Uterus (tissue), 3 donors: ENCODE measurements at regions not wholly inside any gene's neighbourhood (a gene's known extent, or its start where the extent isn't known, plus 50 kb on each side); places are given as distances from the start of the nearest gene placed in this dataset.
"Not testable (repeated sequence)": the region's sequence is repeated elsewhere in the genome, so short reads cannot be mapped to it uniquely, and the experiment has no call there.

Experiments
- DNase-seq, 2 donors: peaks; one replicate each; pipeline ENCODE4 v3.0.0-alpha.2; 2019 to 2020
- H3K27ac ChIP-seq, 2 donors: fragments of 200-600 bp; sonication (generic); 1 replicate in 1 of 2; 2 replicates in 1 of 2; pipeline ENCODE4 v1.5.1; 2016 to 2018
- H3K27me3 ChIP-seq, 2 donors: fragments of 200-600 bp; sonication (generic); one replicate each; pipeline ENCODE4 v1.5.1; 2018 to 2019; ENCODE audit warnings: control low read depth in 1 of 2
- H3K36me3 ChIP-seq, 2 donors: fragments of 200-600 bp; sonication (generic); one replicate each; pipeline ENCODE4 v1.5.1; 2019; ENCODE audit warnings: control low read depth in 1 of 2
- H3K4me1 ChIP-seq, 2 donors: fragments of 200-600 bp; sonication (generic); one replicate each; pipeline ENCODE4 v1.5.1; 2018 to 2019; ENCODE audit warnings: control low read depth in 1 of 2
- H3K4me3 ChIP-seq, 2 donors: fragments of 200-600 bp; sonication (generic); 1 replicate in 1 of 2; 2 replicates in 1 of 2; pipeline ENCODE4 v1.5.1; 2018 to 2019; ENCODE audit warnings: mild to moderate bottlenecking in 1 of 2
- H3K9me3 ChIP-seq, 2 donors: fragments of 200-600 bp; sonication (generic); one replicate each; pipeline ENCODE4 v1.5.1; 2019; ENCODE audit warnings: control low read depth in 1 of 2
- CTCF ChIP-seq, 4 experiments: fragments of 200-600 bp in 2 of 4; fragments of 450-650 bp in 2 of 4; sonication (generic) in 2 of 4; IDR thresholded peaks; one replicate each; pipeline ENCODE4 v1.5.1; 2016 to 2019; ENCODE audit warnings: antibody characterized with exemption in 4 of 4, mild to moderate bottlenecking in 2 of 4, moderate library complexity in 1 of 4
- POLR2A ChIP-seq, 2 donors: fragments of 450-650 bp; IDR thresholded peaks; one replicate each; pipeline ENCODE4 v1.6.1; 2016; ENCODE audit warnings: antibody characterized with exemption in 2 of 2, mild to moderate bottlenecking in 1 of 2, moderate library complexity in 1 of 2
- intact Hi-C: fragments of 100-400 bp; cut with DNase I; formaldehyde crosslinking; loops from one replicate; pipeline ENCODE4 v1.15.1; 2023; ENCODE audit warnings: low total_unique reads
- donor health status: DM: yes; HTN: yes; CAD: no.

GRCh38 chr6:28607990-28608389, 82.3 kb downstream of the GPX5 start:
- no peak for TF ChIP-seq CTCF (IDR thresholded peaks at IDR 0.05)
- TF ChIP-seq POLR2A (IDR thresholded peaks at IDR 0.05) = no peak
- no peaks in the 10 kb centered on the region for H3K4me1 ChIP-seq
- no peaks in the 10 kb centered on the region for H3K36me3 ChIP-seq
- no peaks in the 10 kb centered on the region for H3K9me3 ChIP-seq
- H3K27ac ChIP-seq = no peak overlapping the region
- no peak overlapping the region for H3K4me3 ChIP-seq
- H3K27me3 ChIP-seq = peaks cover 0 to 19% of the 10 kb centered on the region in 2 donors
- intact Hi-C loops = no loop called here
- no peak for DNase-seq

GRCh38 chr6:28609672-28610071, 84.0 kb downstream of the GPX5 start:
- no peak for DNase-seq
- intact Hi-C loops = no loop called here
- no peaks in the 10 kb centered on the region for H3K36me3 ChIP-seq
- no peak overlapping the region for H3K27ac ChIP-seq
- H3K4me1 ChIP-seq = no peaks in the 10 kb centered on the region
- no peak overlapping the region for H3K4me3 ChIP-seq
- peaks cover 0 to 19% of the 10 kb centered on the region in 2 donors for H3K27me3 ChIP-seq
- H3K9me3 ChIP-seq = no peaks in the 10 kb centered on the region
- TF ChIP-seq CTCF (IDR thresholded peaks at IDR 0.05) (no peak), POLR2A (IDR thresholded peaks at IDR 0.05) (no peak)

GRCh38 chr6:28615616-28615954, 89.9 kb downstream of the GPX5 start:
- no peak overlapping the region for H3K4me3 ChIP-seq
- intact Hi-C loops = no loop called here
- H3K27me3 ChIP-seq = peaks cover 0 to 15% of the 10 kb centered on the region in 2 donors
- DNase-seq = no peak
- no peaks in the 10 kb centered on the region for H3K9me3 ChIP-seq
- no peaks in the 10 kb centered on the region for H3K36me3 ChIP-seq
- no peak for TF ChIP-seq CTCF (IDR thresholded peaks at IDR 0.05)
- H3K4me1 ChIP-seq = no peaks in the 10 kb centered on the region
- no peak overlapping the region for H3K27ac ChIP-seq

DNA sequence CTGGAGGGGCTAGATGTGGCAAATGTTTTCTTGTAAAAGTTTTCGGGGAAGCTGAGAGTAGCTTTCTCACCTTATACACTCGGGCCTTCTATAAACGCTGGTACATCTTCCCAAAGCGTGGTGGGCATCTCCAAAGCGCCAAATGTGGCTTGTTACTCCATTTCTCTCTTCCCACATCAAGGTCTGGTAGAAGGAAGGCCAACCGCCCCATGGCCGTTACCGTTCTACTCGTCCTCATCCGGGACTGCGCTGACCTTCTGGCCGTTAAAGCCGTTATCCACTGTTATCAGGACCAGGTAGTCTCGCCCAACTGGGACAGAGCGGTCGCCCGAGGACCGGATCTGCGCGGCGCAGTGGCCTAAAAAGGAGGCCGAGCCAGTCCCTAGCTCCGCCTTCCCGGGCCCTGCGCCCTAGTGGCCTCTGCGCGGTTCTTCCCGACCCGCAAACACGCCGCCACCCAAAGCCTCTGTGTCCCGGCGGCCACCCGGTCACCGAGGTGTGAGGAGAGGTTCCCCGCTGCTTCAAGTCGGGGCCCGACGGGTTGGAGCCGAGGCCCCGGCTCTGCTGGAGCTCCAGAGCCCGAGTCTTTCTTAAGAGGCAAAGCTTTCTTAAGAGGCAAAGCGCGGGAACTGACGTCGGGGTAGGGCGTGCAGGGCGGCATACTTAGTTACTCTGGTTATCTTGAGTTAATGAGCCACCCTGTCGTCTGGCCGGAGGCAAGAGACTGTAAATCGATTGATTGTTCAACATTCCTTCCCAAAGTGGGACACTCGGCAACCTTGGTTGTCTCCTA, 90.5 kb downstream of the GPX5 start:
- no peak for TF ChIP-seq CTCF (IDR thresholded peaks at IDR 0.05)
- TF ChIP-seq POLR2A (IDR thresholded peaks at IDR 0.05) = no peak
- intact Hi-C loops = no loop called here
- DNase-seq = no peak
- Histone ChIP-seq H3K27ac (no peak overlapping the region), H3K27me3 (peaks cover 0 to 15% of the 10 kb centered on the region in 2 donors), H3K4me3 (no peak overlapping the region), H3K36me3 (no peaks in the 10 kb centered on the region), H3K4me1 (no peaks in the 10 kb centered on the region), H3K9me3 (no peaks in the 10 kb centered on the region)

DNA sequence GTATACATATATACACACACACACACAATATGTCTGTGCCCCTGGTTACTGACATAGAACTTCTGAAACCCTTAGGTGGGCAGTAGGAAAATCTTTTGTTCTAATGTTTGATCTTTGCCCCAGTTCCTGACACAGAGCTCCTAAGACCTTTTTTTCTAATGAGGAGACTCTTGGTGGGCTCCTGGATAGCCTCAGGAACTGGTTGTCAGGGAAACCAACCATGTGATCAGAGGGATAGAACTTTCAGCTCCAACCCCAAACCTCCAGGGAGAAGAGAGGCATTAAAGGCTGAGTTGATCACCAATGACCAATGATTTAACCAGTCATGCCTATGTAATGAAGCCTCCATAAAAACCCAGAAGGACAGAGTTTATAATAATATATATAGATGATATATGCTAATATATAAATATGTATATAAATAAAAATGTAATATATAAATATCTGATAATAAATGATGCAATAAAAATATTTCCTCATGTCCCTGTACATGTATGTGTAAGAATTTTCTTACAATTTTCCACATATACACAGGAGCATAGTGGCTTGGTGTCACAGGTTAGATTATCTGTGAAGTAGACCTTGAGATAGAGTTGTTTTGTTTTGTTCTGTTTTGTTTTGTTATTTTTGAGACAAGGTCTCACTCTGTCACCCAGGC, 93.3 kb downstream of the GPX5 start:
- no peak for TF ChIP-seq POLR2A (IDR thresholded peaks at IDR 0.05)
- no peak for TF ChIP-seq CTCF (IDR thresholded peaks at IDR 0.05)
- intact Hi-C loops = no loop called here
- Histone ChIP-seq H3K27ac (no peak overlapping the region), H3K9me3 (no peaks in the 10 kb centered on the region), H3K36me3 (no peaks in the 10 kb centered on the region), H3K4me3 (no peak overlapping the region), H3K27me3 (peaks cover 0 to 10% of the 10 kb centered on the region in 2 donors), H3K4me1 (no peaks in the 10 kb centered on the region)
- no peak for DNase-seq

DNA sequence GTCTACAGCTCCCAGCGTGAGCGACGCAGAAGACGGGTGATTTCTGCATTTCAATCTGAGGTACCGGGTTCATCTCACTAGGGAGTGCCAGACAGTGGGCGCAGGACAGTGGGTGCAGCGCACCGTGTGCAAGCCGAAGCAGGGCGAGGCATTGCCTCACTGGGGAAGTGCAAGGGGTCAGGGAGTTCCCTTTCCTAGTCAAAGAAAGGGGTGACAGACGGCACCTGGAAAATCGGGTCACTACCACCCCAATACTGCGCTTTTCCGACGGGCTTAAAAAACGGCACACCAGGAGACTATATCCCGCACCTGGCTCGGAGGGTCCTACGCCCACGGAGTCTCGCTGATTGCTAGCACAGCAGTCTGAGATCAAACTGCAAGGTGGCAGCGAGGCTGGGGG, 95.6 kb downstream of the GPX5 start:
- H3K27me3 ChIP-seq, intact Hi-C loops, H3K4me1 ChIP-seq, DNase-seq, H3K4me3 ChIP-seq, H3K9me3 ChIP-seq, H3K27ac ChIP-seq, H3K36me3 ChIP-seq: not testable (repeated sequence)

GRCh38 chr6:28623242-28623641, 97.6 kb downstream of the GPX5 start:
- H3K36me3 ChIP-seq, H3K4me3 ChIP-seq, H3K9me3 ChIP-seq, DNase-seq, H3K27me3 ChIP-seq, H3K4me1 ChIP-seq, intact Hi-C loops, H3K27ac ChIP-seq: not testable (repeated sequence)

DNA sequence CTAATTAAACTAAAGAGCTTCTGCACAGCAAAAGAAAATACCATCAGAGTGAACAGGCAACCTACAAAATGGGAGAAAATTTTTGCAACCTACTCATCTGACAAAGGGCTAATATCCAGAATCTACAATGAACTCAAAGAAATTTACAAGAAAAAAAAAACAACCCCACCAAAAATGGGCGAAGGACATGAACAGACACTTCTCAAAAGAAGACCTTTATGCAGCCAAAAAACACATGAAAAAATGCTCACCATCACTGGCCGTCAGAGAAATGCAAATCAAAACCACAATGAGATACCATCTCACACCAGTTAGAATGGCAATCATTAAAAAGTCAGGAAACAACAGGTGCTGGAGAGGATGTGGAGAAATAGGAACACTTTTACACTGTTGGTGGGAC, 100.7 kb downstream of the GPX5 start:
- H3K27me3 ChIP-seq, H3K4me3 ChIP-seq, intact Hi-C loops, H3K36me3 ChIP-seq, H3K27ac ChIP-seq, DNase-seq, H3K9me3 ChIP-seq, H3K4me1 ChIP-seq: not testable (repeated sequence)
